Activated CD4-positive, alpha-beta memory T cell treated with anti-CD3 and anti-CD28 coated beads, Interleukin-2, amount 10 ng/mL, durations not matched to agents 7 days and 5 days (primary cell): ENCODE measurements at regions not wholly inside any gene's neighbourhood (a gene's known extent, or its start where the extent isn't known, plus 50 kb on each side); places are given as distances from the start of the nearest gene placed in this dataset.

Experiments used
- CTCF ChIA-PET: fragments of 350-600 bp; sonication (Branson Sonifier 250); formaldehyde crosslinking; loops from one replicate; lab custom pipeline; 2021; ENCODE audit warnings: antibody characterized with exemption, inconsistent platforms; lab: Charles Lee
- POLR2A ChIA-PET: fragments of 350-600 bp; sonication (Branson Sonifier 250); formaldehyde crosslinking; loops from one replicate; lab custom pipeline; 2021; ENCODE audit warnings: antibody characterized with exemption; lab: Charles Lee
- DNase-seq: peaks from one replicate; pipeline ENCODE4 v3.0.0-alpha.2; 2020
- H3K27ac Mint-ChIP-seq: one replicate; pipeline ENCODE4 v1.8.0; 2021; ENCODE audit warnings: mild to moderate bottlenecking, mixed read lengths
- H3K27me3 Mint-ChIP-seq: one replicate; pipeline ENCODE4 v1.8.0; 2021; ENCODE audit warnings: mixed read lengths
- H3K36me3 Mint-ChIP-seq: one replicate; pipeline ENCODE4 v1.8.0; 2021; ENCODE audit warnings: low read depth, mixed read lengths
- H3K4me1 Mint-ChIP-seq: one replicate; pipeline ENCODE4 v1.8.0; 2021; ENCODE audit warnings: mixed read lengths
- H3K4me3 Mint-ChIP-seq: one replicate; pipeline ENCODE4 v1.8.0; 2021; ENCODE audit warnings: mild to moderate bottlenecking, mixed read lengths
- H3K9me3 Mint-ChIP-seq: one replicate; pipeline ENCODE4 v1.8.0; 2021; ENCODE audit warnings: mixed read lengths

DNA sequence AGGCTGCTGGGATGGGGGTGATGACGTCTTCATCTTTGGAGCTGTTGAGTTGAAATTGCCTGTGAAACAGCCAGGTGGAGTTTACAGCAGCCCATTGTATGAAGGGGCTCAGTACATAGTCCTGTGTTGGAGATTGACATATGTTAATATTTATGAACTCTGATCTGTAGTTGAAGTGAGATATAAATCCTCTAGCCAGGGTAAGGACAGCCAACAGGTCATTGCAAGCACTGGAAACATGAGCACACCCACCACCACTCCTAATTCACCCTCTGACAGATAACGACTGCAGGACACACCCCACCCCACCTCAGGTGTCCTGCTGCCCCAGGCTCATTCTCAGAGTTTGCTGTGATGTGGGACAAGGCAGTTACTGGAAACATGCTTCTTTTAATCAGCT is 112.4 kb upstream of the TRIB2 start:
- Mint-ChIP-seq H3K9me3 (no peaks in the 10 kb centered on the region), H3K4me1 (peaks cover 12% of the 10 kb centered on the region), H3K4me3 (no peak overlapping the region), H3K27me3 (peaks cover 14% of the 10 kb centered on the region), H3K36me3 (no peaks in the 10 kb centered on the region), H3K27ac (no peak overlapping the region)
- no peak for DNase-seq
- ChIA-PET CTCF (no interaction called here), POLR2A (no interaction called here)

DNA sequence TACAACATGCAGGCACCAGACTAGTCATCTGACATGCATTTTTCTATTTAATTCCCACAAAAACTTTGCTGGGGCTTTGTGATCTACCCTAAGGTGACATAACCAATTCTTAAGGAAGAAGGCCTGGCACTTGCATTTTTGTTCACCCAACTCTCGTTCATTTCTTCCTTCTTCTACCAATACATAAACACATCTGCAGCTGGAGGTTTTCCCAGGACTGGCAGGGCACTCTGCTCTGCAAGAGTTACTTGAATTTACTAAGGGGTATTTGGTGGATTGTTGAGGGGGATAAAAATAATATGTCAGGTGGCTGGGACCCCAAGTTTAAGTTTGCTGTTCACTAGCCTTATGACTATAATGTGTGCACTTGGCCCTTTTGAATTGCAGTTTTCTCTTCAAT is 111.4 kb upstream of the TRIB2 start:
- ChIA-PET CTCF (no interaction called here), POLR2A (no interaction called here)
- Mint-ChIP-seq H3K9me3 (no peaks in the 10 kb centered on the region), H3K27me3 (peaks cover 8% of the 10 kb centered on the region), H3K4me1 (peaks cover 12% of the 10 kb centered on the region), H3K27ac (no peak overlapping the region), H3K36me3 (no peaks in the 10 kb centered on the region), H3K4me3 (no peak overlapping the region)
- no peak for DNase-seq

GRCh38 chr2:12605936-12606335 is 110.8 kb upstream of the TRIB2 start:
- Mint-ChIP-seq H3K4me3 (no peak overlapping the region), H3K27ac (no peak overlapping the region), H3K27me3 (peaks cover 10% of the 10 kb centered on the region), H3K36me3 (no peaks in the 10 kb centered on the region), H3K9me3 (no peaks in the 10 kb centered on the region), H3K4me1 (peaks cover 12% of the 10 kb centered on the region)
- no peak for DNase-seq
- ChIA-PET POLR2A (no interaction called here), CTCF (interaction anchor here (0.8 kb wide), 1 partner anchor 112 kb away, joined by 5 read pairs; no protein-coding TSS in a partner anchor)

DNA sequence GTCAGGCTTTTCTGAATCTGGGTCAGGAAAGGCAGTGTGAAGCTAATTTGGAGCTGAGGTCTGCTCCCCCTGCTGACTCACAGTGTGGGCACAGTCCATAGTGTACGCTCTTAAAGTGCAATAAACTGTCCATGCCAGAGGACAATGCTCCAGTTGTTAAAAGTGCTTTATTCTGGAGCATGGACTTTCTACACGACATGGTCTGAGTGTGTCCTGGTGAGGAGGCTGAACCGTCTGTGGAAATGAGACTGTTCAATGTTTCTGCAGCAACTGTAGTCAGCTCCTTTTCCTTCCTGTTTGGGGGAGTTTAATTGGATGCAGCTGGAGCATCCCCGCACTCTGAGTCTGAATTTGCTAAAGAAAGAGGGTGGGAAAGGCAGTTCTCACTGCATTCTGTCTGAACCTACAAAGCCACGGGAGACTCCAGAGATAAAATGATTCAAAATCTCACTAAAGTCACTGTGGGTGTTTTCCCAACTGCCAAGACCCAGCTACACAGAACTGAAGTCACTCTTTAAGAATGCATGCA is 110.2 kb upstream of the TRIB2 start:
- H3K27ac Mint-ChIP-seq, result no peak overlapping the region
- peaks cover 12% of the 10 kb centered on the region for H3K4me1 Mint-ChIP-seq
- no peaks in the 10 kb centered on the region for H3K36me3 Mint-ChIP-seq
- no peaks in the 10 kb centered on the region for H3K9me3 Mint-ChIP-seq
- ChIA-PET POLR2A (no interaction called here), CTCF (interaction anchor here (0.8 kb wide), 1 partner anchor 112 kb away, joined by 5 read pairs; no protein-coding TSS in a partner anchor)
- no peak overlapping the region for H3K4me3 Mint-ChIP-seq
- no peak for DNase-seq
- H3K27me3 Mint-ChIP-seq, result peaks cover 10% of the 10 kb centered on the region

DNA sequence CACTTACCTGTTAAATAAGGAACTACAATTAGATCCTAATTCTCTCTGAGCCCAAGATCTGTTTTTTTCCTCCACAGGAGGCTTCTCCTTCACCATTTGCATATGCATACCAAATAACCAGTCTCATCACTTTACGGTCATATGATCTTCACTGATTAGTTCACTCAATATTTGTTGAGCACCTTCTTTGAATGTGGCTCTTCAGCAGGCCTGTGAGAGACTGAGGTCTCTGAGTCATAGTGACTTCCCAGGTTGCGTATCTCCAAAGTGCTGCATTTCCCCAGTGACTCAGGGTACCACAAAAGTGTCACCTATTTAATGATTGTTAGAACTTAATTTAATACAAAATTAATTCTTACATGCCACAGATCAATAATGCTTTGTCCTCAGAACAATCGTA is 108.8 kb upstream of the TRIB2 start:
- Mint-ChIP-seq H3K4me3 (no peak overlapping the region), H3K9me3 (no peaks in the 10 kb centered on the region), H3K27me3 (peaks cover 6% of the 10 kb centered on the region), H3K27ac (no peak overlapping the region), H3K4me1 (peaks cover 12% of the 10 kb centered on the region), H3K36me3 (no peaks in the 10 kb centered on the region)
- POLR2A ChIA-PET, result no interaction called here
- peak; percentile 19 for DNase-seq
- CTCF ChIA-PET, result no interaction called here

DNA sequence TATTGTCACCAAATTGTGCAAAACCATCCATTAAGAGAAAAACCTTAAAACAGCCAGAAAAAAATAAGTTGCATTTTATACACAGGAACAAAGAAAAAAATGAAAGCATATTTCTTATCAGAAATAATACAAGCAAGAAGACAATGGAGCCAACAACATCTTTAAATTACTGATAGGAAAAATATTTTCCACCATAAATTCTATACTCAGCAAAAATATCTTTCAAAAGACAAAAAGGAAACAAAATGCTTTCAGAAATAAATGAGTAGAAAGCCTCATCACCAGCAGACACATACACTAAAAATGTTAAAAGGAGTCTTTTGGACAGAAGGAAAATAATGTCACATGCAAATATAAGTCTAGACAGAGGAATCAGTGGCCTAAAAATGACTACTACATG is 106.4 kb upstream of the TRIB2 start:
- Mint-ChIP-seq H3K9me3 (no peaks in the 10 kb centered on the region), H3K27ac (no peak overlapping the region), H3K36me3 (no peaks in the 10 kb centered on the region), H3K27me3 (peaks cover 3% of the 10 kb centered on the region), H3K4me3 (no peak overlapping the region), H3K4me1 (peaks cover 14% of the 10 kb centered on the region)
- CTCF ChIA-PET, result no interaction called here
- no peak for DNase-seq
- POLR2A ChIA-PET, result interaction anchor here (0.7 kb wide), 1 partner anchor 943 kb away, joined by 3 read pairs; no protein-coding TSS in a partner anchor

DNA sequence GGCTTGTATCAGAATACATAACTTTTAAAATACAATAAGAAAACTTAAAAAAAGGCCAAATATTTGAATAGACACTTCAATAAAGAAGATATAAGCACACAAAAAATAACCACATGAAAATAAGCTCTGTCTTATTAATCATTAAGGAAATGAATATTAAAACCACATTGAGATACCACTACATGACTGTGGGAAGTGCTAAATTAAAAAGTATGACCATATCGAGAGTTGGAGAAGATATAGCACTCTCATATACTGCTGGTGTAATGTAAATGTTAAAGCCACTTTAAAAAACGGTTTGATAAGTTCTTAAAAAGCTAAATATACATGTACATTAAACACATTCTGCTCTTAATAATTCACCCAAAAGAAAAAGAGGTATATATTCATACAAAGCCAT is 104.6 kb upstream of the TRIB2 start:
- no peak for DNase-seq
- ChIA-PET POLR2A (interaction anchor here (0.7 kb wide), 1 partner anchor 13 kb away, joined by 3 read pairs; no protein-coding TSS in a partner anchor), CTCF (interaction anchor here (1.0 to 1.3 kb wide), 3 partner anchors 9 to 77 kb away, joined by 3 to 4 read pairs (median 3); no protein-coding TSS in a partner anchor)
- H3K27me3 Mint-ChIP-seq, result peaks cover 2% of the 10 kb centered on the region
- H3K9me3 Mint-ChIP-seq, result no peaks in the 10 kb centered on the region
- H3K4me1 Mint-ChIP-seq, result peaks cover 13% of the 10 kb centered on the region
- H3K4me3 Mint-ChIP-seq, result no peak overlapping the region
- no peaks in the 10 kb centered on the region for H3K36me3 Mint-ChIP-seq
- H3K27ac Mint-ChIP-seq, result no peak overlapping the region

GRCh38 chr2:12612671-12613070 is 104.1 kb upstream of the TRIB2 start:
- Mint-ChIP-seq H3K36me3 (no peaks in the 10 kb centered on the region), H3K27me3 (peaks cover 2% of the 10 kb centered on the region), H3K9me3 (no peaks in the 10 kb centered on the region), H3K27ac (no peak overlapping the region), H3K4me3 (no peak overlapping the region), H3K4me1 (peaks cover 12% of the 10 kb centered on the region)
- CTCF ChIA-PET, result interaction anchor here (1.0 to 1.3 kb wide), 3 partner anchors 10 to 78 kb away, joined by 3 to 4 read pairs (median 3); no protein-coding TSS in a partner anchor
- DNase-seq, result no peak
- POLR2A ChIA-PET, result interaction anchor here (0.7 kb wide), 2 partner anchors 12 to 111 kb away, joined by 3 read pairs; no protein-coding TSS in a partner anchor

- ChIA-PET CTCF (interaction anchor here (1.0 to 1.3 kb wide), 2 partner anchors 10 kb away, joined by 3 to 4 read pairs; no protein-coding TSS in a partner anchor), POLR2A (interaction anchor here (0.7 kb wide), 1 partner anchor 112 kb away, joined by 3 read pairs; no protein-coding TSS in a partner anchor)
- Mint-ChIP-seq H3K9me3 (no peaks in the 10 kb centered on the region), H3K4me3 (no peak overlapping the region), H3K27me3 (peaks cover 2% of the 10 kb centered on the region), H3K27ac (no peak overlapping the region), H3K36me3 (no peaks in the 10 kb centered on the region), H3K4me1 (peaks cover 7% of the 10 kb centered on the region)
- no peak for DNase-seq
Observed at GRCh38 chr2:12613137-12613835, 103.5 kb upstream of the TRIB2 start.

GRCh38 chr2:12615509-12615908 is 101.2 kb upstream of the TRIB2 start:
- CTCF ChIA-PET, result interaction anchor here (1.9 kb wide), 1 partner anchor 9 kb away, joined by 4 read pairs; no protein-coding TSS in a partner anchor

DNA sequence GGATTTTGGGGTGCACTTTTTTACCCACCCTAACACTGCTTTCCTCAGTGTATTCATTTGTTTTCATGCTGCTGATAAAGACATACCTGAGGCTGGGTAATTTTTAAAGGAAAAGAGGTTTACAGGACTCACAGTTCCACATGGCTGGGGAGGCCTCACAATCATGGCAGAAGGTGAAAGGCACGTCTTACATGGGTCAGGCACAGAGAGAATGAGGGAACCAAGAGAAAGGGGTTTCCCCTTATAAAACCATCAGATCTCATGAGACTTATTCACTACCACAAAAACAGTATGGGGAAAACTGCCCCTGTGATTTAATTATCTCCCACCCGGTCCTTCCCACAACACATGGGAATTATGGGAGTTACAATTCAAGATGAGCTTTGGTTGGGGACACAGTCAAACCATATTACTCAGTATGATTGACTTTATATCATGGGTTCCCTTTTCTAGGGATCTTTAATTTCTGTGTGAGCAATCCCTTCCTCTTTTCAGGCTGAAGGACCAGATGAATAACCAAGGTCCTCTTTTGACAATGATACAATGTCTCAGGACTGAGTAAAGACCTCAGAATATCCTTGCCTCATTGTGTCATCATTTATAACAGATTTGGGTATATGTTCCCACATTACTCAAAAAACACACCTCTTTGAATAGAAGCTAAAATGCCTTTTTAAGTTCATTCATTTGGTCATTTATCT is 100.1 kb upstream of the TRIB2 start:
- peaks cover 19% of the 10 kb centered on the region for H3K4me1 Mint-ChIP-seq
- no peaks in the 10 kb centered on the region for H3K27me3 Mint-ChIP-seq
- no peak for DNase-seq
- H3K36me3 Mint-ChIP-seq, result no peaks in the 10 kb centered on the region
- no peak overlapping the region for H3K27ac Mint-ChIP-seq
- H3K9me3 Mint-ChIP-seq, result peaks cover 2% of the 10 kb centered on the region
- ChIA-PET POLR2A (no interaction called here), CTCF (no interaction called here)
- no peak overlapping the region for H3K4me3 Mint-ChIP-seq

More at GRCh38 chr2:12615509-12615908, 101.2 kb upstream of the TRIB2 start:
- H3K4me1 Mint-ChIP-seq, result peaks cover 15% of the 10 kb centered on the region
- peaks cover 2% of the 10 kb centered on the region for H3K27me3 Mint-ChIP-seq
- POLR2A ChIA-PET, result interaction anchor here (1.7 kb wide), 1 partner anchor 101 kb away, joined by 5 read pairs; the partner anchor contains the start of gene TRIB2
- no peak for DNase-seq
- H3K27ac Mint-ChIP-seq, result no peak overlapping the region
- peaks cover 2% of the 10 kb centered on the region for H3K9me3 Mint-ChIP-seq
- H3K36me3 Mint-ChIP-seq, result no peaks in the 10 kb centered on the region
- no peak overlapping the region for H3K4me3 Mint-ChIP-seq

- H3K4me1 Mint-ChIP-seq, result peaks cover 19% of the 10 kb centered on the region
- H3K4me3 Mint-ChIP-seq, result no peak overlapping the region
- H3K27me3 Mint-ChIP-seq, result no peaks in the 10 kb centered on the region
- no peaks in the 10 kb centered on the region for H3K36me3 Mint-ChIP-seq
- no peak overlapping the region for H3K27ac Mint-ChIP-seq
- H3K9me3 Mint-ChIP-seq, result peaks cover 2% of the 10 kb centered on the region
- ChIA-PET CTCF (no interaction called here), POLR2A (no interaction called here)
- DNase-seq, result no peak
Observed at GRCh38 chr2:12617366-12617765, 99.4 kb upstream of the TRIB2 start.

DNA sequence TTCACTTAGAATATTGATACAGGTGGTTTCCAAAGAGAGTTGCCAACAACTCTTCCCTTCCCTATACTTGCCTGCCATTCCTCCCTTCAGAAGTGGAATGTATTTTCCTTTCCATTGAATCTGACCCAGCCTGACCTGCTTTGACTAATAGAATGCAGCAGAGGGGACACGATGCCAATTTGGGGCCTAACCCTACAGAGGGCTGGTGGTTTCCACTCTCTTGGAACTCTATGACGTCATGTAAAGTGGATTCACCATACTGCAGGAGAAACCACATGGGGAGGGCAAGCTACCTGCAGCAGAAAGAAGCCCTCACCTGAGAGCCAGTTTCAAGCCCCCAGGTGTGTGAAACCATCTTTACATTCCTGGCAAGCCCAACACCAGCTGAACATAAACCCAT is 98.9 kb upstream of the TRIB2 start:
- Mint-ChIP-seq H3K36me3 (no peaks in the 10 kb centered on the region), H3K27ac (no peak overlapping the region), H3K4me1 (peaks cover 19% of the 10 kb centered on the region), H3K4me3 (no peak overlapping the region), H3K27me3 (no peaks in the 10 kb centered on the region), H3K9me3 (peaks cover 2% of the 10 kb centered on the region)
- DNase-seq, result no peak
- ChIA-PET POLR2A (interaction anchor here (0.8 kb wide), 1 partner anchor 506 kb away, joined by 3 read pairs; no protein-coding TSS in a partner anchor), CTCF (no interaction called here)
